CD4-positive, alpha-beta T cell (primary cell): ENCODE measurements at regions not wholly inside any gene's neighbourhood (a gene's known extent, or its start where the extent isn't known, plus 50 kb on each side); places are given as distances from the start of the nearest gene placed in this dataset.

ENCODE experiments used
- ATAC-seq: fragments of 200-7000 bp; cut with Tn5 transposase; one replicate; pipeline ENCODE4 v1.10.0; 2022; ENCODE audit warnings: mild to moderate bottlenecking; ENCODE audit not compliant: poor library complexity
- CTCF ChIA-PET: fragments of 350-600 bp; sonication (Branson Sonifier 250); formaldehyde crosslinking; loops from one replicate; lab custom pipeline; 2021; ENCODE audit warnings: antibody characterized with exemption, inconsistent platforms; lab: Charles Lee
- POLR2A ChIA-PET: fragments of 350-600 bp; sonication (Branson Sonifier 250); formaldehyde crosslinking; loops from one replicate; lab custom pipeline; 2021; ENCODE audit warnings: antibody characterized with exemption, inconsistent platforms; lab: Charles Lee
- DNase-seq, 14 experiments: peaks; one replicate each; pipeline ENCODE4 v3.0.0-alpha.2; 2013 to 2020; ENCODE audit warnings: mixed read lengths in 2 of 14
- H3K27ac ChIP-seq, 2 donors: one replicate each; pipeline versions ENCODE4 v1.5.1 to v1.7.0; 2013; ENCODE audit warnings: low read length in 2 of 2, low read depth in 1 of 2, mild to moderate bottlenecking in 1 of 2
- H3K27me3 ChIP-seq, 2 experiments: 1 replicate in 1 of 2; 2 replicates in 1 of 2; pipeline versions ENCODE4 v1.6.1 to v1.7.0; 2013; ENCODE audit warnings: low read length in 2 of 2, control low read depth in 1 of 2, mild to moderate bottlenecking in 1 of 2, moderate library complexity in 1 of 2; ENCODE audit not compliant: insufficient read depth in 2 of 2, control insufficient read depth in 1 of 2
- H3K36me3 ChIP-seq: one replicate; pipeline ENCODE4 v1.6.1; 2013; ENCODE audit warnings: low read length, control low read depth; ENCODE audit not compliant: insufficient read depth
- H3K4me1 ChIP-seq: one replicate; pipeline ENCODE4 v1.6.1; 2013; ENCODE audit warnings: low read length, control low read depth; ENCODE audit not compliant: insufficient read depth
- H3K4me3 ChIP-seq: one replicate; pipeline ENCODE4 v1.5.1; 2013; ENCODE audit warnings: mild to moderate bottlenecking, low read length, moderate library complexity
- H3K9me3 ChIP-seq, 2 experiments: 1 replicate in 1 of 2; 2 replicates in 1 of 2; pipeline versions ENCODE4 v1.6.1 to v1.7.0; 2013; ENCODE audit warnings: low read length in 2 of 2, mild to moderate bottlenecking in 2 of 2, control low read depth in 1 of 2, moderate library complexity in 1 of 2; ENCODE audit not compliant: control insufficient read depth in 1 of 2, insufficient read depth in 1 of 2
- H3K27ac Mint-ChIP-seq: one replicate; pipeline ENCODE4 v1.8.0; 2020; ENCODE audit warnings: mixed read lengths
- H3K27me3 Mint-ChIP-seq: one replicate; pipeline ENCODE4 v1.8.0; 2021; ENCODE audit warnings: mixed read lengths
- H3K36me3 Mint-ChIP-seq: one replicate; pipeline ENCODE4 v1.8.0; 2021; ENCODE audit warnings: low read depth, mixed read lengths
- H3K4me1 Mint-ChIP-seq: one replicate; pipeline ENCODE4 v1.8.0; 2021; ENCODE audit warnings: low read depth, mixed read lengths
- H3K4me3 Mint-ChIP-seq: one replicate; pipeline ENCODE4 v1.8.0; 2020; ENCODE audit warnings: mild to moderate bottlenecking, mixed read lengths
- H3K9me3 Mint-ChIP-seq: one replicate; pipeline ENCODE4 v1.8.0; 2020; ENCODE audit warnings: mixed read lengths
- CTCF ChIP-seq: fragments of 200-600 bp; IDR thresholded peaks from one replicate; pipeline ENCODE4 v1.8.0; 2022; ENCODE audit warnings: antibody characterized with exemption, mild to moderate bottlenecking
- intact Hi-C, 2 experiments: fragments of 100-400 bp; cut with DNase I in 1 of 2; cut with micrococcal nuclease in 1 of 2; formaldehyde crosslinking; loops; one replicate each; pipeline versions ENCODE4 v1.15.1 to v1.9.0; 2023 to 2025; cut with DNase I, micrococcal nuclease

DNA sequence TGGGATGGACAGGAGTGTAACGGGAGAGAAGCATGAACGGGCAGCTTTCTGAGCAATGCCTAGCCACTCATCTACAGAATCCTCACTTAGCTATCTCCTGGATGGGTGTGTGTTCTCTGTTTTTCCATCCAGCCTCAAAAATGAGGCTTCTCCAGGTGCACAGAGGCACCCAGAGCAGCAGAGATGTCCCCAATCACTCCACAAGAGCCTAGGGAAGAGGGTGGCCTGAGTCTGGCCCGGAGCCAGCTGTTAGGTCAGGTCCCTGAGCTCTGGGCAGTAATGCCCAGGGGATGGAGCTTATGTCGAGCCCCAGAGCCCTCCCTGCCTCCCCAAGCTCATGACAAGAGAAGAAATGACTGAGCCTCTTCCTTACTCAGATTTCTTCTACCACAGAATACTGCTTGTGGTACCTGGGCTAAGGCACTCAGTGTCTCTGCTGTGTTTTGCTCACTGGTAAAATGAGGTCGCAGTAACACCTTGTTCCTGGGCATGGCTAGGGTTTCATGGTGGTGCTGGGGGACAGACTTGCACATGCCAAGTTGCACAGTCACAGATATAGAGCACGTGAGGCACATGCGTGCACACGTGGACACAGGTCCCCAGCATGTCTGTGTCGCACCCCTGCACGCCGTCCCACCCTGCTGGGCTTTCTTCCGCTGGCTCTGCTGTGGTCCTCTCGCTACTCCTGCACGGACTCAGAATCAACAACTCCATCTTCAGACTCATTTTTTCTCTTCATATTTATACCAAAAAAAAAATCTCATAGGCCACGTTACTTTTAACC lies 86.6 kb upstream of the SOX1 start:
- no peak overlapping the region for H3K4me3 Mint-ChIP-seq
- H3K36me3 Mint-ChIP-seq: no peaks in the 10 kb centered on the region
- peaks cover 0 to 18% of the 10 kb centered on the region in 2 experiments for H3K9me3 ChIP-seq
- ChIA-PET POLR2A (no interaction called here), CTCF (no interaction called here)
- peaks cover 9 to 11% of the 10 kb centered on the region in 2 experiments for H3K27me3 ChIP-seq
- H3K27ac Mint-ChIP-seq: no peak overlapping the region
- no peak overlapping the region for H3K27ac ChIP-seq
- H3K4me3 ChIP-seq: no peak overlapping the region
- H3K27me3 Mint-ChIP-seq: peaks cover 47% of the 10 kb centered on the region
- intact Hi-C loops: no loop called here
- ATAC-seq (no peak), DNase-seq (no peak)
- no peaks in the 10 kb centered on the region for H3K9me3 Mint-ChIP-seq
- no peaks in the 10 kb centered on the region for H3K4me1 Mint-ChIP-seq
- H3K36me3 ChIP-seq: no peaks in the 10 kb centered on the region
- no peaks in the 10 kb centered on the region for H3K4me1 ChIP-seq
- no peak for TF ChIP-seq CTCF

GRCh38 chr13:111981006-111981405 lies 85.9 kb upstream of the SOX1 start:
- DNase-seq (no peak), ATAC-seq (no peak)
- intact Hi-C loops: no loop called here
- Mint-ChIP-seq H3K36me3 (no peaks in the 10 kb centered on the region), H3K27ac (no peak overlapping the region), H3K9me3 (no peaks in the 10 kb centered on the region), H3K27me3 (peaks cover 45% of the 10 kb centered on the region), H3K4me1 (no peaks in the 10 kb centered on the region), H3K4me3 (no peak overlapping the region)
- no peak for TF ChIP-seq CTCF
- Histone ChIP-seq H3K9me3 (peaks cover 0 to 12% of the 10 kb centered on the region in 2 experiments), H3K4me3 (no peak overlapping the region), H3K27ac (no peak overlapping the region), H3K36me3 (no peaks in the 10 kb centered on the region), H3K4me1 (no peaks in the 10 kb centered on the region), H3K27me3 (peaks cover 9 to 11% of the 10 kb centered on the region in 2 experiments)
- POLR2A ChIA-PET: no interaction called here
- CTCF ChIA-PET: no interaction called here

DNA sequence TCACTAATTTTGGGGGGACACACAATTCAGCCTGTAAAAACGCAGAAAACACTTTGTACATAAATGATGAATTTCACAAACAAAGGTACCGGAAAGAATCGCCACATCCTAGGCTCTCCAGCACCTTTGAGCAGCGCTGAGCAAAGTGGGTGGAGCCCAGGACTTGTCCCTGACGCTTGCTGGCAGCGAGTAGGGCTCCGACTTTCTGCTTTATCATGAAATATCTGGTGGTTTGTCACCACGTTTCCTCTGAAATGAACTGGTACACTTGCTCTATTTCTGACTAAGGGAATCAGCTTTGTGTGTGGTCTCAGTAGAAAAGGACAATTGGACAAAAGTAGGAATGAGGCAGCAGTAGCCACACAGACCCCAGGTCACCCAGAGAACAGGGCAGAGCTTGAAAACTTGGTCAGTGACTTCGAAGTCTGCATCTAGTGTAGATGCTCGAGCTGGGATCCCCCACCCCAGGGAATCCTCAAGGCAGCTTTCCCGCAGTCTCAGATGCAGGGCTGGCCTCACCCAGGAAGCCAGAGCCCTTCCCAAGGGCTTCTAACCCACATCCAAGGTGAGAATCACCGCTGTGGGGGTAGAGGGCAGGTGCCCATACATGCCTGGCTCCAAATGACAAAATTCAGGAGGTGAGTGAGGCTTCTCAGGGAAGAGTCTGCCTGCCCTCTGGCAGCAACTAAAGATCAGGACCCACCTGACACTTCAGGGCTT lies 85.3 kb upstream of the SOX1 start:
- ATAC-seq (no peak), DNase-seq (no peak)
- H3K36me3 Mint-ChIP-seq: no peaks in the 10 kb centered on the region
- Histone ChIP-seq H3K27ac (no peak overlapping the region), H3K9me3 (peaks cover 0 to 11% of the 10 kb centered on the region in 2 experiments), H3K4me1 (no peaks in the 10 kb centered on the region), H3K36me3 (no peaks in the 10 kb centered on the region), H3K27me3 (peaks cover 9 to 11% of the 10 kb centered on the region in 2 experiments), H3K4me3 (no peak overlapping the region)
- CTCF ChIA-PET: no interaction called here
- POLR2A ChIA-PET: no interaction called here
- no peak for TF ChIP-seq CTCF
- intact Hi-C loops: no loop called here
- H3K27me3 Mint-ChIP-seq: peaks cover 45% of the 10 kb centered on the region
- no peaks in the 10 kb centered on the region for H3K9me3 Mint-ChIP-seq
- H3K27ac Mint-ChIP-seq: no peak overlapping the region
- no peaks in the 10 kb centered on the region for H3K4me1 Mint-ChIP-seq
- no peak overlapping the region for H3K4me3 Mint-ChIP-seq
